ENCODE measurements at regions not wholly inside any gene's neighbourhood (a gene's known extent, or its start where the extent isn't known, plus 50 kb on each side); places are given as distances from the start of the nearest gene placed in this dataset.
"Not testable (repeated sequence)": the region's sequence is repeated elsewhere in the genome, so short reads cannot be mapped to it uniquely, and the experiment has no call there.

DNA sequence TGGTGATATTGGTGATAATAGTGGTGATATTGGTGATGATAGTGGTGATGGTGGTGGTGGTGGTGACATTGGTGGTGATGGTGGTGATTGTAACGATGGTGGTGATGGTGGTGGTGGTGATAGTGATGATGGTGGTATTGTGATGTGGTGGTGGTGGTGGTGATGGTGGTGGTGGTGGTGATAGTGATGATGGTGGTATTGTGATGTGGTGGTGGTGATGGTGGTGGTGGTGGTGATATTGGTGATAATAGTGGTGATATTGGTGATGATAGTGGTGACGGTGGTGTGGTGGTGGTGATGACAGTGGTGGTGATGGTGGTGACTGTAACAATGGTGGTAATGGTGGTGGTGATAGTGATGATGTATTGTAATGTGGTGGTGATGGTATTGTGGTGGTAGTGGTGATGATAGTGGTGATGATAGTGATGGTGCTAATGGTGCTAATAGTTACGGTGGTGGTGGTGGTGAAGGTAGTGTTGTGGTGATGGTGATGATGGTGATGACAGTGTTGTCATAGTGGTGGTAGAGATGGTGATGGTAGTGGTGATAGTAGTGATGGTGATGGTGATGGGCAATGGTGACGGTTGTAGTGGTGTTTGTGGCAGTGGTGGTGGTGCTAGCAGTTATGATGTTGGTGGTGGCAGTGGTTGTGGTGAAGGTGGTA lies 88.9 kb downstream of the FOXF2 start:
- H3K36me3 ChIP-seq (ENCODE audit: control insufficient read depth, insufficient read depth, low read length); CTCF ChIA-PET; H3K4me3 ChIP-seq (ENCODE audit: low read depth in 2 of 2, low read length in 2 of 2); H3K27me3 ChIP-seq (ENCODE audit: control insufficient read depth, insufficient read depth, low read length); H3K9me3 ChIP-seq (ENCODE audit: control insufficient read depth, insufficient read depth, low read depth, low read length); intact Hi-C loops (cut with micrococcal nuclease; ENCODE audit: unreplicated experiment); BruUV-seq (replicated peaks); ATAC-seq; H3K27ac ChIP-seq (ENCODE audit: low read length); H3K4me1 ChIP-seq (ENCODE audit: control insufficient read depth, insufficient read depth, low read length); in situ Hi-C loops (cut with HindIII; ENCODE audit: low pct_unique_long_range_greater_than_20kb, low sequenced_read_pairs); POLR2A ChIA-PET; DNase-seq (ENCODE audit: low read depth, low spot score): not testable (repeated sequence)

DNA sequence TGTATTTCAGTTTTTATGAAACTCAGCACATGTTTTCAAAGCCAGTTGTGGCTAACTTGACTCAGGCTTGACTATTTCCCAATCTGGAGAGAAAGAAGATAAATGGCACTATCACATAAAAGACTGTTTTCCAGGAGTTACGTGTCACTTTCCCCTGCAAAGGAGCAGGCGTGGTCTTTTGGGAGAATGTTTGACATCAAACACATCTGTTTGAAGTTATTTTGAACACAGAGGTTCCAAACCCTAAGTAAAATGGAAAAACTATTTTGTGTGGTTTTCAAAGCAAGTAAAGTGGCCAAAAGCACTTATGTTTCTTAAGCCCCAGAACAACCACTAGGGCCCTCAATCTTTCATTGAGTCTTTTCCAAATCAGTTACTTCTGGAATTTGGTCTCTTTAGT lies 89.7 kb downstream of the FOXF2 start:
- H3K4me1 ChIP-seq (ENCODE audit: control insufficient read depth, insufficient read depth, low read length) = no peaks in the 10 kb centered on the region

More for the DNA sequence above, 89.7 kb downstream of the FOXF2 start:
- no peaks in the 10 kb centered on the region for H3K9me3 ChIP-seq (ENCODE audit: control insufficient read depth, insufficient read depth, low read depth, low read length)
- no TSS peak for BruUV-seq (replicated peaks)
- no peaks in the 10 kb centered on the region for H3K27me3 ChIP-seq (ENCODE audit: control insufficient read depth, insufficient read depth, low read length)
- H3K36me3 ChIP-seq (ENCODE audit: control insufficient read depth, insufficient read depth, low read length) = no peaks in the 10 kb centered on the region
- DNase-seq (ENCODE audit: low read depth, low spot score) = no peak
- H3K4me3 ChIP-seq (ENCODE audit: low read depth in 2 of 2, low read length in 2 of 2) = no peak overlapping the region
- ATAC-seq = no peak
- ChIA-PET POLR2A (no interaction called here), CTCF (no interaction called here)
- in situ Hi-C loops (cut with HindIII; ENCODE audit: low pct_unique_long_range_greater_than_20kb, low sequenced_read_pairs) (no loop called here), intact Hi-C loops (cut with micrococcal nuclease; ENCODE audit: unreplicated experiment) (no loop called here)
- TF ChIP-seq, protein P1, sequence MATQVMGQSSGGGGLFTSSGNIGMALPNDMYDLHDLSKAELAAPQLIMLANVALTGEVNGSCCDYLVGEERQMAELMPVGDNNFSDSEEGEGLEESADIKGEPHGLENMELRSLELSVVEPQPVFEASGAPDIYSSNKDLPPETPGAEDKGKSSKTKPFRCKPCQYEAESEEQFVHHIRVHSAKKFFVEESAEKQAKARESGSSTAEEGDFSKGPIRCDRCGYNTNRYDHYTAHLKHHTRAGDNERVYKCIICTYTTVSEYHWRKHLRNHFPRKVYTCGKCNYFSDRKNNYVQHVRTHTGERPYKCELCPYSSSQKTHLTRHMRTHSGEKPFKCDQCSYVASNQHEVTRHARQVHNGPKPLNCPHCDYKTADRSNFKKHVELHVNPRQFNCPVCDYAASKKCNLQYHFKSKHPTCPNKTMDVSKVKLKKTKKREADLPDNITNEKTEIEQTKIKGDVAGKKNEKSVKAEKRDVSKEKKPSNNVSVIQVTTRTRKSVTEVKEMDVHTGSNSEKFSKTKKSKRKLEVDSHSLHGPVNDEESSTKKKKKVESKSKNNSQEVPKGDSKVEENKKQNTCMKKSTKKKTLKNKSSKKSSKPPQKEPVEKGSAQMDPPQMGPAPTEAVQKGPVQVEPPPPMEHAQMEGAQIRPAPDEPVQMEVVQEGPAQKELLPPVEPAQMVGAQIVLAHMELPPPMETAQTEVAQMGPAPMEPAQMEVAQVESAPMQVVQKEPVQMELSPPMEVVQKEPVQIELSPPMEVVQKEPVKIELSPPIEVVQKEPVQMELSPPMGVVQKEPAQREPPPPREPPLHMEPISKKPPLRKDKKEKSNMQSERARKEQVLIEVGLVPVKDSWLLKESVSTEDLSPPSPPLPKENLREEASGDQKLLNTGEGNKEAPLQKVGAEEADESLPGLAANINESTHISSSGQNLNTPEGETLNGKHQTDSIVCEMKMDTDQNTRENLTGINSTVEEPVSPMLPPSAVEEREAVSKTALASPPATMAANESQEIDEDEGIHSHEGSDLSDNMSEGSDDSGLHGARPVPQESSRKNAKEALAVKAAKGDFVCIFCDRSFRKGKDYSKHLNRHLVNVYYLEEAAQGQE (IDR thresholded peaks at IDR 0.05; ENCODE audit: insufficient read depth in 1 of 2, low read depth in 2 of 2, low read length in 1 of 2) = no peak
- TF ChIP-seq POLR2AphosphoS5 (IDR thresholded peaks at IDR 0.05; ENCODE audit: low read depth, low read length) (no peak), SIN3A (IDR thresholded peaks at IDR 0.05; ENCODE audit: borderline replicate concordance, insufficient read depth, low read depth, low read length) (no peak), TCF7L2 (IDR thresholded peaks at IDR 0.05; ENCODE audit: low read depth, low read length) (no peak)
- TF ChIP-seq, protein P2, sequence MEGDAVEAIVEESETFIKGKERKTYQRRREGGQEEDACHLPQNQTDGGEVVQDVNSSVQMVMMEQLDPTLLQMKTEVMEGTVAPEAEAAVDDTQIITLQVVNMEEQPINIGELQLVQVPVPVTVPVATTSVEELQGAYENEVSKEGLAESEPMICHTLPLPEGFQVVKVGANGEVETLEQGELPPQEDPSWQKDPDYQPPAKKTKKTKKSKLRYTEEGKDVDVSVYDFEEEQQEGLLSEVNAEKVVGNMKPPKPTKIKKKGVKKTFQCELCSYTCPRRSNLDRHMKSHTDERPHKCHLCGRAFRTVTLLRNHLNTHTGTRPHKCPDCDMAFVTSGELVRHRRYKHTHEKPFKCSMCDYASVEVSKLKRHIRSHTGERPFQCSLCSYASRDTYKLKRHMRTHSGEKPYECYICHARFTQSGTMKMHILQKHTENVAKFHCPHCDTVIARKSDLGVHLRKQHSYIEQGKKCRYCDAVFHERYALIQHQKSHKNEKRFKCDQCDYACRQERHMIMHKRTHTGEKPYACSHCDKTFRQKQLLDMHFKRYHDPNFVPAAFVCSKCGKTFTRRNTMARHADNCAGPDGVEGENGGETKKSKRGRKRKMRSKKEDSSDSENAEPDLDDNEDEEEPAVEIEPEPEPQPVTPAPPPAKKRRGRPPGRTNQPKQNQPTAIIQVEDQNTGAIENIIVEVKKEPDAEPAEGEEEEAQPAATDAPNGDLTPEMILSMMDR (IDR thresholded peaks at IDR 0.05) = no peak
- H3K27ac ChIP-seq (ENCODE audit: low read length) = no peak overlapping the region
